HepG2 (cell line): ENCODE measurements at regions not wholly inside any gene's neighbourhood (a gene's known extent, or its start where the extent isn't known, plus 50 kb on each side); places are given as distances from the start of the nearest gene placed in this dataset.
"Not testable (repeated sequence)": the region's sequence is repeated elsewhere in the genome, so short reads cannot be mapped to it uniquely, and the experiment has no call there.

ENCODE experiments used
- ATAC-seq: fragments of 200-7000 bp; cut with Tn5 transposase; 3 replicates; pipeline ENCODE4 v1.9.1; 2020; ENCODE audit warnings: mild to moderate bottlenecking, moderate library complexity
- BruUV-seq: library from RNA; stranded (reverse); fragments of 400-500 nt; replicated peaks from 2 replicates; lab custom pipeline; 2021; lab: Mats Ljungman, UMichigan
- CTCF ChIA-PET: fragments of 300-600 bp; formaldehyde crosslinking; extraction: SDS; loops from one replicate; lab custom pipeline; 2021; ENCODE audit warnings: low total read pairs, inconsistent platforms, low intra/inter-chr PET ratio; lab: Yijun Ruan, JAX
- POLR2A ChIA-PET: fragments of 350-600 bp; sonication (Branson Sonifier 250); formaldehyde crosslinking; loops from one replicate; lab custom pipeline; 2020; ENCODE audit warnings: antibody characterized with exemption, inconsistent platforms; lab: Yijun Ruan, JAX
- DNase-seq: peaks from one replicate; pipeline ENCODE4 v3.0.0-alpha.2; 2015; ENCODE audit warnings: low spot score
- FAIRE-seq: peaks from 3 replicates; lab custom pipeline; 2011; peaks lifted over from hg19 to GRCh38; lab: Jason Lieb, UNC
- H2AFZ ChIP-seq: one replicate; pipeline ENCODE4 v1.6.1; 2011; ENCODE audit warnings: low read length, inconsistent platforms
- H3K27ac ChIP-seq: fragments of 300-600 bp; 3 replicates; pipeline ENCODE4 v1.8.0; 2011; ENCODE audit warnings: mixed run types, mild to moderate bottlenecking, mixed read lengths, low read length, inconsistent platforms; ENCODE audit not compliant: insufficient read depth; ENCODE audit errors: extremely low read length
- H3K27me3 ChIP-seq, 2 experiments: fragments of 200-600 bp in 1 of 2; 2 replicates in 1 of 2; 3 replicates in 1 of 2; pipeline versions ENCODE4 v1.6.0 to v1.8.0; 2011; ENCODE audit warnings: low read length in 2 of 2, mild to moderate bottlenecking in 2 of 2, moderate library complexity in 2 of 2, inconsistent platforms in 1 of 2; ENCODE audit not compliant: insufficient read depth in 2 of 2, control insufficient read depth in 1 of 2
- H3K36me3 ChIP-seq, 2 experiments: fragments of 200-600 bp in 1 of 2; replicated peaks in 1 of 2; 2 replicates in 1 of 2; 3 replicates in 1 of 2; pipeline versions ENCODE4 v1.5.1 to v1.8.0; 2011; ENCODE audit warnings: low read length in 2 of 2, inconsistent platforms in 1 of 2; ENCODE audit not compliant: insufficient read depth in 2 of 2, control insufficient read depth in 1 of 2
- H3K4me1 ChIP-seq: 2 replicates; pipeline ENCODE4 v1.5.1; 2012; ENCODE audit warnings: low read length, inconsistent platforms; ENCODE audit not compliant: insufficient read depth
- H3K4me2 ChIP-seq: 2 replicates; pipeline ENCODE4 v1.6.0; 2011; ENCODE audit warnings: low read depth, low read length, inconsistent platforms
- H3K4me3 ChIP-seq, 3 experiments: fragments of 200-600 bp in 1 of 3; sonication (generic), shearing (Covaris generic) in 1 of 3; replicated peaks in 1 of 3; 2 replicates each; pipeline ENCODE4 v1.5.1; 2011 to 2016; ENCODE audit warnings: low read length in 3 of 3, inconsistent platforms in 2 of 3, low read depth in 2 of 3, mild to moderate bottlenecking in 2 of 3, control low read depth in 1 of 3, mixed read lengths in 1 of 3; ENCODE audit not compliant: insufficient read depth in 1 of 3
- H3K79me2 ChIP-seq: one replicate; pipeline ENCODE4 v1.6.1; 2011; ENCODE audit warnings: low read length, inconsistent platforms; ENCODE audit not compliant: insufficient read depth
- H3K9ac ChIP-seq: 2 replicates; pipeline ENCODE4 v1.6.0; 2011; ENCODE audit warnings: mild to moderate bottlenecking, low read depth, low read length, inconsistent platforms; ENCODE audit not compliant: insufficient read depth
- H3K9me3 ChIP-seq: 2 replicates; pipeline ENCODE4 v1.5.1; 2012; ENCODE audit warnings: mild to moderate bottlenecking, low read length
- H4K20me1 ChIP-seq: 2 replicates; pipeline ENCODE4 v1.6.0; 2011; ENCODE audit warnings: inconsistent platforms, mild to moderate bottlenecking, low read length, moderate library complexity; ENCODE audit not compliant: insufficient read depth
- WGBS: methylation state at CpG from one replicate; pipeline ENCODE4 v1.1.6; 2017; ENCODE audit warnings: low lambda C conversion rate; 5-methylcytosine and 5-hydroxymethylcytosine counted together
- in situ Hi-C: cut with HindIII; loops from 2 replicates; pipeline ENCODE4 v1.10.0; 2017; ENCODE audit warnings: low pct_unique_long_range_greater_than_20kb; ENCODE audit not compliant: extremely low pct_ligation_motif_present
- intact Hi-C: fragments of 100-400 bp; cut with micrococcal nuclease; formaldehyde crosslinking; loops from one replicate; pipeline ENCODE4 v1.10.0; 2022; ENCODE audit not compliant: unreplicated experiment

GRCh38 chr12:131310227-131310969 is 356.7 kb downstream of the ADGRD1 start:
- H3K9me3 ChIP-seq, H3K4me1 ChIP-seq, H3K4me2 ChIP-seq, POLR2A ChIA-PET, H3K36me3 ChIP-seq, DNase-seq, H2AFZ ChIP-seq, H3K4me3 ChIP-seq, ATAC-seq, H4K20me1 ChIP-seq, H3K27me3 ChIP-seq, H3K27ac ChIP-seq, intact Hi-C loops, H3K9ac ChIP-seq, in situ Hi-C loops, CTCF ChIA-PET, H3K79me2 ChIP-seq, FAIRE-seq, BruUV-seq: not testable (repeated sequence)
- 34% methylated on average over 8 of the region's 22 CpGs for WGBS

DNA sequence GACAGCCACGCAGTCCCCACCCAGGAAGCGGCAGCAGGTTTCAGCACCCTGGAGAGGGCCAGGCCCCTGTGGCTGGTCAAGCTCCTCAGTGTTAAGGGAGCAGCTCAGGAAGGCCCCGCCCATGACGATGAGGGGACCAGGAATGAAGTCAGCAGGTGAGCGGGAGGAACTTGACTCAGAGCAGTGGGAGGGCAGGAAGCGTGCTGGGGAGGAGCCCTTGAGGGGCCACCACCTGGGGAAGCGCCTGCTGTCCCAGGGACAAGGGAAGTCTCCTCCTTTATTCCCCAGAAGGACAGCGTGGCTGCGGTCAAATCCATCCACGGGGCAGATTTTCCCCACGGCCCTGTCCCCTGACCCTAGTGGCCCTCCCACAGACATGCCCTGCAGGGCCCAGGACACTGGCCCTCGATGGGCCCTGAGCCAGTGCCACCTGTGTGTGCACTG is 357.6 kb downstream of the ADGRD1 start:
- BruUV-seq, H3K9ac ChIP-seq, H4K20me1 ChIP-seq, intact Hi-C loops, H3K36me3 ChIP-seq, POLR2A ChIA-PET, H3K9me3 ChIP-seq, FAIRE-seq, H3K79me2 ChIP-seq, H3K4me3 ChIP-seq, H3K27ac ChIP-seq, DNase-seq, H3K4me2 ChIP-seq, H3K27me3 ChIP-seq, in situ Hi-C loops, H2AFZ ChIP-seq, CTCF ChIA-PET, H3K4me1 ChIP-seq: not testable (repeated sequence)
- WGBS = 8% methylated on average over 4 of the region's 12 CpGs
- ATAC-seq = peak; percentile 74
